ENCODE measurements at regions not wholly inside any gene's neighbourhood (a gene's known extent, or its start where the extent isn't known, plus 50 kb on each side); places are given as distances from the start of the nearest gene placed in this dataset.

GRCh38 chr18:70663141-70663540 is 374.3 kb downstream of the SOCS6 start:
- no peak for DNase-seq
- Histone ChIP-seq H3K4me1 (no peaks in the 10 kb centered on the region), H3K9me3 (no peaks in the 10 kb centered on the region), H3K4me3 (no peak overlapping the region), H3K27me3 (no peaks in the 10 kb centered on the region), H3K36me3 (no peaks in the 10 kb centered on the region), H3K27ac (no peak overlapping the region)
- no peak for TF ChIP-seq POLR2AphosphoS5 (IDR thresholded peaks at IDR 0.05)
- TF ChIP-seq POLR2A (IDR thresholded peaks at IDR 0.05) = no peak
- TF ChIP-seq, protein P1, sequence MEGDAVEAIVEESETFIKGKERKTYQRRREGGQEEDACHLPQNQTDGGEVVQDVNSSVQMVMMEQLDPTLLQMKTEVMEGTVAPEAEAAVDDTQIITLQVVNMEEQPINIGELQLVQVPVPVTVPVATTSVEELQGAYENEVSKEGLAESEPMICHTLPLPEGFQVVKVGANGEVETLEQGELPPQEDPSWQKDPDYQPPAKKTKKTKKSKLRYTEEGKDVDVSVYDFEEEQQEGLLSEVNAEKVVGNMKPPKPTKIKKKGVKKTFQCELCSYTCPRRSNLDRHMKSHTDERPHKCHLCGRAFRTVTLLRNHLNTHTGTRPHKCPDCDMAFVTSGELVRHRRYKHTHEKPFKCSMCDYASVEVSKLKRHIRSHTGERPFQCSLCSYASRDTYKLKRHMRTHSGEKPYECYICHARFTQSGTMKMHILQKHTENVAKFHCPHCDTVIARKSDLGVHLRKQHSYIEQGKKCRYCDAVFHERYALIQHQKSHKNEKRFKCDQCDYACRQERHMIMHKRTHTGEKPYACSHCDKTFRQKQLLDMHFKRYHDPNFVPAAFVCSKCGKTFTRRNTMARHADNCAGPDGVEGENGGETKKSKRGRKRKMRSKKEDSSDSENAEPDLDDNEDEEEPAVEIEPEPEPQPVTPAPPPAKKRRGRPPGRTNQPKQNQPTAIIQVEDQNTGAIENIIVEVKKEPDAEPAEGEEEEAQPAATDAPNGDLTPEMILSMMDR (IDR thresholded peaks at IDR 0.05) = no peak
- TF ChIP-seq EP300 (IDR thresholded peaks at IDR 0.05) = no peak
- WGBS, 2 donors = 61 to 80% methylated on average over 2 of the region's 2 CpGs
- intact Hi-C loops (cut with DNase I) = no loop called here

DNA sequence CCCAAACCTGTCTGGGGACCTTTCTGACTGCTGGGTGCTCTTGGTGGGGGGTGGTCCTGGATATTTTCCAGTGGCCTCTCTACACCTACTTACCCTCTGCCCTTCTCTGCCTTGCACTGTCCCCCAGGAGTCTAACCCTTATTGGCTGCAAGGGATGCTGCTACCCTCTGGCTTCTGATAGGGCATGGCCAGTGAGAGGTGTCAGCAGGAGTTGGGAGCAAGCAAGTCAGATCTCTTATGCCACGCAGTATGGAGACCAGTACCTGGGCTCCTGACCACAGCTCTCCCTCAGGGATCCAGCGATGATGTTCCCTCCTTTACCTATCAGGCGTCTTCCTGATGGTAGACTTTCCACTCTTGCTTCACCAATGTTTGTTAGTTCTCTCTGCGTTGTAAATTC is 373.7 kb downstream of the SOCS6 start:
- no peak for DNase-seq
- H3K36me3 ChIP-seq = no peaks in the 10 kb centered on the region
- TF ChIP-seq, protein P1 (IDR thresholded peaks at IDR 0.05) = no peak
- TF ChIP-seq POLR2A (IDR thresholded peaks at IDR 0.05) (no peak), POLR2AphosphoS5 (IDR thresholded peaks at IDR 0.05) (no peak), EP300 (IDR thresholded peaks at IDR 0.05) (no peak)
- no peaks in the 10 kb centered on the region for H3K4me1 ChIP-seq
- no peaks in the 10 kb centered on the region for H3K9me3 ChIP-seq
- intact Hi-C loops (cut with DNase I) = no loop called here
- 85 to 88% methylated on average over 4 of the region's 4 CpGs for WGBS, 2 donors
- no peak overlapping the region for H3K4me3 ChIP-seq
- no peak overlapping the region for H3K27ac ChIP-seq
- no peaks in the 10 kb centered on the region for H3K27me3 ChIP-seq

- Histone ChIP-seq H3K4me1 (no peaks in the 10 kb centered on the region), H3K9me3 (no peaks in the 10 kb centered on the region), H3K27ac (no peak overlapping the region), H3K36me3 (no peaks in the 10 kb centered on the region), H3K27me3 (no peaks in the 10 kb centered on the region), H3K4me3 (no peak overlapping the region)
- WGBS, 2 donors = 41 to 42% methylated on average over 13 of the region's 13 CpGs
- intact Hi-C loops (cut with DNase I) = no loop called here
- DNase-seq = no peak
- no peak for TF ChIP-seq POLR2A (IDR thresholded peaks at IDR 0.05)
- TF ChIP-seq POLR2AphosphoS5 (IDR thresholded peaks at IDR 0.05) = no peak
- TF ChIP-seq EP300 (IDR thresholded peaks at IDR 0.05) = no peak
- TF ChIP-seq, protein P1 (IDR thresholded peaks at IDR 0.05) = no peak
These were observed 370.4 kb downstream of the SOCS6 start for GRCh38 chr18:70659036-70659925.

- H3K27me3 ChIP-seq = no peaks in the 10 kb centered on the region
These were observed 364.8 kb downstream of the SOCS6 start for GRCh38 chr18:70653671-70654070.

More at GRCh38 chr18:70653671-70654070, 364.8 kb downstream of the SOCS6 start:
- no peaks in the 10 kb centered on the region for H3K36me3 ChIP-seq
- no peak overlapping the region for H3K4me3 ChIP-seq
- no peaks in the 10 kb centered on the region for H3K9me3 ChIP-seq
- TF ChIP-seq POLR2A (IDR thresholded peaks at IDR 0.05) (no peak), EP300 (IDR thresholded peaks at IDR 0.05) (no peak), POLR2AphosphoS5 (IDR thresholded peaks at IDR 0.05) (no peak)
- TF ChIP-seq, protein P1 (IDR thresholded peaks at IDR 0.05) = no peak
- DNase-seq = no peak
- H3K4me1 ChIP-seq = no peaks in the 10 kb centered on the region
- no peak overlapping the region for H3K27ac ChIP-seq
- intact Hi-C loops (cut with DNase I) = no loop called here
